ENCODE measurements at regions not wholly inside any gene's neighbourhood (a gene's known extent, or its start where the extent isn't known, plus 50 kb on each side); places are given as distances from the start of the nearest gene placed in this dataset.

GRCh38 chr10:120705309-120705708 lies 145.9 kb upstream of the WDR11 start:
- no peak overlapping the region for H3K27ac ChIP-seq
- TF ChIP-seq ZFX (IDR thresholded peaks at IDR 0.05; ENCODE audit: borderline replicate concordance) (no peak), CTCF (IDR thresholded peaks at IDR 0.05) (no peak)

- no peak overlapping the region for H3K27ac ChIP-seq
- TF ChIP-seq ZFX (IDR thresholded peaks at IDR 0.05; ENCODE audit: borderline replicate concordance) (no peak), CTCF (IDR thresholded peaks at IDR 0.05) (no peak)
Measured at GRCh38 chr10:120710076-120710475, 141.1 kb upstream of the WDR11 start.

GRCh38 chr10:120711860-120712259 lies 139.3 kb upstream of the WDR11 start:
- no peak overlapping the region for H3K27ac ChIP-seq
- TF ChIP-seq ZFX (IDR thresholded peaks at IDR 0.05; ENCODE audit: borderline replicate concordance) (no peak), CTCF (IDR thresholded peaks at IDR 0.05) (no peak)

GRCh38 chr10:120713573-120714205 lies 137.5 kb upstream of the WDR11 start:
- TF ChIP-seq CTCF (IDR thresholded peaks at IDR 0.05), result no peak
- TF ChIP-seq ZFX (IDR thresholded peaks at IDR 0.05; ENCODE audit: borderline replicate concordance), result no peak
- no peak overlapping the region for H3K27ac ChIP-seq

GRCh38 chr10:120715171-120715570 lies 136.0 kb upstream of the WDR11 start:
- TF ChIP-seq CTCF (IDR thresholded peaks at IDR 0.05) (no peak), ZFX (IDR thresholded peaks at IDR 0.05; ENCODE audit: borderline replicate concordance) (no peak)
- H3K27ac ChIP-seq, result no peak overlapping the region

GRCh38 chr10:120719333-120719732 lies 131.8 kb upstream of the WDR11 start:
- no peak overlapping the region for H3K27ac ChIP-seq
- TF ChIP-seq CTCF (IDR thresholded peaks at IDR 0.05) (no peak), ZFX (IDR thresholded peaks at IDR 0.05; ENCODE audit: borderline replicate concordance) (no peak)

GRCh38 chr10:120727001-120727400 lies 124.2 kb upstream of the WDR11 start:
- no peak overlapping the region for H3K27ac ChIP-seq
- no peak for TF ChIP-seq ZFX (IDR thresholded peaks at IDR 0.05; ENCODE audit: borderline replicate concordance)
- TF ChIP-seq CTCF (IDR thresholded peaks at IDR 0.05), result no peak
